K562 (cell line): ENCODE measurements at regions not wholly inside any gene's neighbourhood (a gene's known extent, or its start where the extent isn't known, plus 50 kb on each side); places are given as distances from the start of the nearest gene placed in this dataset.

Experiments used
- FOXM1 ChIP-seq, 2 experiments: fragments of 450-650 bp in 1 of 2; sonication (generic) in 1 of 2; formaldehyde crosslinking in 1 of 2; IDR thresholded peaks; 2 replicates each; pipeline versions ENCODE4 v1.6.1 to v1.9.0; 2017 to 2022; ENCODE audit warnings: low read depth in 2 of 2, mild to moderate bottlenecking in 2 of 2, missing genetic modification reagents in 1 of 2, moderate library complexity in 1 of 2
- MCM5 ChIP-seq: fragments of 450-650 bp; IDR thresholded peaks from 2 replicates; pipeline ENCODE4 v1.6.1; 2016; ENCODE audit warnings: low read depth
- NBN ChIP-seq: fragments of 450-650 bp; IDR thresholded peaks from 2 replicates; pipeline ENCODE4 v1.6.1; 2016; ENCODE audit warnings: low read depth, mild to moderate bottlenecking
- NR2C2 ChIP-seq, 2 experiments: fragments of 200-800 bp in 1 of 2; sonication (Bioruptor generic) in 1 of 2; sonication (generic) in 1 of 2; formaldehyde crosslinking in 1 of 2; IDR thresholded peaks; 2 replicates each; pipeline versions ENCODE4 v1.6.1 to v1.8.0; 2016 to 2022; ENCODE audit warnings: mild to moderate bottlenecking in 1 of 2, missing compliant biosample characterization in 1 of 2, missing genetic modification characterization in 1 of 2, missing genetic modification reagents in 1 of 2
- POLR2AphosphoS5 ChIP-seq: IDR thresholded peaks from 2 replicates; pipeline ENCODE4 v1.6.1; 2011; ENCODE audit warnings: mild to moderate bottlenecking, low read depth, low read length, moderate library complexity; ENCODE audit not compliant: control insufficient read depth, insufficient read depth
- SP2 ChIP-seq: IDR thresholded peaks from 2 replicates; pipeline ENCODE4 v1.6.1; 2011; ENCODE audit warnings: mild to moderate bottlenecking, low read depth, low read length, moderate library complexity; ENCODE audit not compliant: poor library complexity, severe bottlenecking; ENCODE audit errors: extremely low read depth
- YY1 ChIP-seq, 3 experiments: IDR thresholded peaks; 2 replicates each; pipeline ENCODE4 v1.6.1; 2011; ENCODE audit warnings: low read length in 2 of 3, mild to moderate bottlenecking in 2 of 3, moderate library complexity in 2 of 3, borderline replicate concordance in 1 of 3, control low read depth in 1 of 3, low read depth in 1 of 3; ENCODE audit not compliant: insufficient read depth in 3 of 3, insufficient replicate concordance in 2 of 3, control insufficient read depth in 1 of 3, insufficient read length in 1 of 3; ENCODE audit errors: extremely low read depth in 1 of 3
- ZNF354B ChIP-seq: fragments of 250-450 bp; sonication (Bioruptor Pico); IDR thresholded peaks from 2 replicates; pipeline ENCODE4 v1.4.0; 2020
- ZNF431 ChIP-seq: sonication (generic); formaldehyde crosslinking; IDR thresholded peaks from 2 replicates; pipeline ENCODE4 v1.8.0; 2022; ENCODE audit warnings: mild to moderate bottlenecking, missing genetic modification reagents
- TF ChIP-seq, protein P1 (sequence below): sonication (generic); formaldehyde crosslinking; IDR thresholded peaks from 2 replicates; pipeline ENCODE4 v1.8.1; 2023; ENCODE audit warnings: mild to moderate bottlenecking, missing genetic modification reagents
- TF ChIP-seq, protein P2 (sequence below): fragments of 150-350 bp; conservative IDR thresholded peaks from 2 replicates; pipeline ENCODE4 v1.6.1; 2014; ENCODE audit warnings: low read length

DNA sequence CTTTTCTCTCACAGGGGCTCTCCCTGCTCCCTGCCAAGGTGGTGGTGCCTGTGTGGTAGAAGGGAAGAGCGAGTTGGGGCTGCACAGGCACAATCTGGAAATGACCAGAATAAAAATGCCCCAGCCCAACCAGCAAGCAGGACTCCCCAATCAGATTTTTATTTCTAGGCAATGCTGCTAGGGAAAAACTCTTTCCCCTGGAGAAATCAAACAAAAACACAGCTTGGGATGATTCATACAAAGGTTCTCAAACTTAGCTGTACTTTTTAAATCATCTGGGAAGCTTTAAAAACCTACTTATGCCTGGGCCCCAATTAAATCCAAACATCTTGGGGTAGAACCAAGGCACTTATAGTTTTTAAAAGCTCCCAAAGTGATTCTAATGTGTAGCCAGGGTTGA lies 243.2 kb downstream of the HTR7 start:
- TF ChIP-seq YY1 (IDR thresholded peaks at IDR 0.05; ENCODE audit: borderline replicate concordance in 1 of 3, control insufficient read depth in 1 of 3, extremely low read depth in 1 of 3, insufficient read depth in 3 of 3, insufficient read length in 1 of 3, insufficient replicate concordance in 2 of 3, low read depth in 1 of 3, low read length in 2 of 3) (no peak), NBN (no peak), SP2 (no peak), NR2C2 (CRISPR knock-in tag; IDR thresholded peaks at IDR 0.05) (no peak), NR2C2 (tag; IDR thresholded peaks at IDR 0.05) (no peak), FOXM1 (IDR thresholded peaks at IDR 0.05; ENCODE audit: low read depth) (no peak), FOXM1 (CRISPR knock-in tag; IDR thresholded peaks at IDR 0.05; ENCODE audit: low read depth) (no peak), MCM5 (no peak), POLR2AphosphoS5 (no peak), ZNF431 (CRISPR knock-in tag) (no peak), ZNF354B (CRISPR knock-in tag) (no peak)
- TF ChIP-seq, protein P1, sequence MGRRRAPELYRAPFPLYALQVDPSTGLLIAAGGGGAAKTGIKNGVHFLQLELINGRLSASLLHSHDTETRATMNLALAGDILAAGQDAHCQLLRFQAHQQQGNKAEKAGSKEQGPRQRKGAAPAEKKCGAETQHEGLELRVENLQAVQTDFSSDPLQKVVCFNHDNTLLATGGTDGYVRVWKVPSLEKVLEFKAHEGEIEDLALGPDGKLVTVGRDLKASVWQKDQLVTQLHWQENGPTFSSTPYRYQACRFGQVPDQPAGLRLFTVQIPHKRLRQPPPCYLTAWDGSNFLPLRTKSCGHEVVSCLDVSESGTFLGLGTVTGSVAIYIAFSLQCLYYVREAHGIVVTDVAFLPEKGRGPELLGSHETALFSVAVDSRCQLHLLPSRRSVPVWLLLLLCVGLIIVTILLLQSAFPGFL (CRISPR knock-in tag) = no peak
- TF ChIP-seq, protein P2, sequence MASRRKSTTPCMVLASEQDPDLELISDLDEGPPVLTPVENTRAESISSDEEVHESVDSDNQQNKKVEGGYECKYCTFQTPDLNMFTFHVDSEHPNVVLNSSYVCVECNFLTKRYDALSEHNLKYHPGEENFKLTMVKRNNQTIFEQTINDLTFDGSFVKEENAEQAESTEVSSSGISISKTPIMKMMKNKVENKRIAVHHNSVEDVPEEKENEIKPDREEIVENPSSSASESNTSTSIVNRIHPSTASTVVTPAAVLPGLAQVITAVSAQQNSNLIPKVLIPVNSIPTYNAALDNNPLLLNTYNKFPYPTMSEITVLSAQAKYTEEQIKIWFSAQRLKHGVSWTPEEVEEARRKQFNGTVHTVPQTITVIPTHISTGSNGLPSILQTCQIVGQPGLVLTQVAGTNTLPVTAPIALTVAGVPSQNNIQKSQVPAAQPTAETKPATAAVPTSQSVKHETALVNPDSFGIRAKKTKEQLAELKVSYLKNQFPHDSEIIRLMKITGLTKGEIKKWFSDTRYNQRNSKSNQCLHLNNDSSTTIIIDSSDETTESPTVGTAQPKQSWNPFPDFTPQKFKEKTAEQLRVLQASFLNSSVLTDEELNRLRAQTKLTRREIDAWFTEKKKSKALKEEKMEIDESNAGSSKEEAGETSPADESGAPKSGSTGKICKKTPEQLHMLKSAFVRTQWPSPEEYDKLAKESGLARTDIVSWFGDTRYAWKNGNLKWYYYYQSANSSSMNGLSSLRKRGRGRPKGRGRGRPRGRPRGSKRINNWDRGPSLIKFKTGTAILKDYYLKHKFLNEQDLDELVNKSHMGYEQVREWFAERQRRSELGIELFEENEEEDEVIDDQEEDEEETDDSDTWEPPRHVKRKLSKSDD = no peak
